ENCODE measurements at regions not wholly inside any gene's neighbourhood (a gene's known extent, or its start where the extent isn't known, plus 50 kb on each side); places are given as distances from the start of the nearest gene placed in this dataset.

GRCh38 chr5:145544401-145544800 lies 290.7 kb downstream of the PRELID2 start:
- no peak for TF ChIP-seq ESRRG (CRISPR knock-in tag; IDR thresholded peaks at IDR 0.05)
- TF ChIP-seq, protein P1, sequence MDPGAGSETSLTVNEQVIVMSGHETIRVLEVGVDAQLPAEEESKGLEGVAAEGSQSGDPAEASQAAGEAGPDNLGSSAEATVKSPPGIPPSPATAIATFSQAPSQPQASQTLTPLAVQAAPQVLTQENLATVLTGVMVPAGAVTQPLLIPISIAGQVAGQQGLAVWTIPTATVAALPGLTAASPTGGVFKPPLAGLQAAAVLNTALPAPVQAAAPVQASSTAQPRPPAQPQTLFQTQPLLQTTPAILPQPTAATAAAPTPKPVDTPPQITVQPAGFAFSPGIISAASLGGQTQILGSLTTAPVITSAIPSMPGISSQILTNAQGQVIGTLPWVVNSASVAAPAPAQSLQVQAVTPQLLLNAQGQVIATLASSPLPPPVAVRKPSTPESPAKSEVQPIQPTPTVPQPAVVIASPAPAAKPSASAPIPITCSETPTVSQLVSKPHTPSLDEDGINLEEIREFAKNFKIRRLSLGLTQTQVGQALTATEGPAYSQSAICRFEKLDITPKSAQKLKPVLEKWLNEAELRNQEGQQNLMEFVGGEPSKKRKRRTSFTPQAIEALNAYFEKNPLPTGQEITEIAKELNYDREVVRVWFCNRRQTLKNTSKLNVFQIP (CRISPR knock-in tag; IDR thresholded peaks at IDR 0.05; ENCODE audit: borderline replicate concordance, low read depth) = no peak
- no peak for TF ChIP-seq PATZ1 (CRISPR knock-in tag; IDR thresholded peaks at IDR 0.05; ENCODE audit: borderline replicate concordance)
- no peak for TF ChIP-seq ZNF565 (CRISPR knock-in tag; conservative IDR thresholded peaks at IDR 0.05; ENCODE audit: low read depth)
- TF ChIP-seq ISL1 (CRISPR knock-in tag; IDR thresholded peaks at IDR 0.05) = no peak
- no peak for TF ChIP-seq OSR1 (CRISPR knock-in tag; IDR thresholded peaks at IDR 0.05)
- TF ChIP-seq ZFP3 (CRISPR knock-in tag; IDR thresholded peaks at IDR 0.05) = no peak
- no peak for TF ChIP-seq ZFP30 (CRISPR knock-in tag; IDR thresholded peaks at IDR 0.05)
- no peak for TF ChIP-seq BACH2 (CRISPR knock-in tag; IDR thresholded peaks at IDR 0.05; ENCODE audit: borderline replicate concordance)
- no peak for TF ChIP-seq SNAI2 (CRISPR knock-in tag; IDR thresholded peaks at IDR 0.05)
